GM18511 (cell line): ENCODE measurements at regions not wholly inside any gene's neighbourhood (a gene's known extent, or its start where the extent isn't known, plus 50 kb on each side); places are given as distances from the start of the nearest gene placed in this dataset.
"Not testable (repeated sequence)": the region's sequence is repeated elsewhere in the genome, so short reads cannot be mapped to it uniquely, and the experiment has no call there.

Source experiments
- ATAC-seq: cut with Tn5 transposase; IDR thresholded peaks from one replicate; pipeline ENCODE4 v1.9.1; 2021; ENCODE audit warnings: mild to moderate bottlenecking, moderate library complexity; ENCODE audit not compliant: unreplicated experiment

DNA sequence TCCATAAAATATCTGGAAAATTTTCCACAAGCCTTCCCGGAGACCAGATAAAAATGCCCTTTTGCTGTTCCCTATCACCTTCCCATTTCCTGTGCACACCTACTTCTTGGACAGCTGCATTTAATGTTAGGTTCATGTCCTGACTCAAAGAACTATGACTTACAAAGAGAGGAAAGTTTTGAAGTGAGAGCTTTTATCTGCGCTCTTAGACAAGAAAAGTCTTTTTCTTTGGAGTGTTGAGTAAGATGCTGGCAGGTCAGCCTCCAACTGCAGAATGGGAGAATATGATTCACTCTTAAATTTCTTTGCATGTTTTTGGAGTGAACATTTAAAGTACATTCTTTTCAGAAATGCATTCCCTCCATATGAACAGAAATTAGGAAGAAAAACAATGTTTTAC, 147.3 kb upstream of the DPH6 start:
- ATAC-seq = no peak

DNA sequence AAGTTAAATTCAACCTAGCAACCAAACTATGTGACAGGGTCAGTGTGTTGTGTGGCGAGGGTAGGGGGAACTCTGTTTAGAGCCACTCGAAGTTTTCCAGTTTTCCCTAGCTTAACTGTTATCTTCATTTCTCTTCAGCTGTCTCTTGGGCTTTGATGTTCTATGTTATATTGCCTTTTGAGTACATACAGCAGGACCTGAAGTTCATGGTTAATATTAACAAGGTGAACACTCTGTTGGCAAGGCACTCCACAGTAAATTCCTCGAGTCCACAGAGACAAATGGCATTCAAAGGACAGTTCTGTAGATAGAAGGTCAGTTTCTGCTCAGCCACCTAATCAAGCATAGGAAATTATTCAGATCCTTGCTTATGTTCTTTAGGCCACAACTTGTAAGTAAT, 147.9 kb upstream of the DPH6 start:
- no peak for ATAC-seq

DNA sequence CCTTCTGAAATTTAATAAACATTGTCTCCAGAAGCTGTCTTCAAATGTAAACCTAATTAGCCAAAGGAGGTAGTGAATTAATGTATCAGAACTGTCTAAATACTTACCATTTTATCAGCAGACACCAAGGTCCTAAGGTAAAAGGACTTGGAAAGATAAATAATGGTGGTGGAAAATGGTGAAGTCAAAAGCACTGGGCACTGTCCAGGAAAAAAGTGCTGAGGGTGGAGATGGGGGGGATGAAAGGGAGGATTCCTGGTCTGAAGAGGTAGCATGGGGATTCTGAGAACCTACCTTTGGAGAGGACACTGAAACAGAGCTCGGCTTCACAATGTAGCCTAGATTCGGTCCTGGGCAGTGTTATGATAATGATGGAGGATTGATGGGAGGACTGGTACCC, 149.0 kb upstream of the DPH6 start:
- no peak for ATAC-seq

DNA sequence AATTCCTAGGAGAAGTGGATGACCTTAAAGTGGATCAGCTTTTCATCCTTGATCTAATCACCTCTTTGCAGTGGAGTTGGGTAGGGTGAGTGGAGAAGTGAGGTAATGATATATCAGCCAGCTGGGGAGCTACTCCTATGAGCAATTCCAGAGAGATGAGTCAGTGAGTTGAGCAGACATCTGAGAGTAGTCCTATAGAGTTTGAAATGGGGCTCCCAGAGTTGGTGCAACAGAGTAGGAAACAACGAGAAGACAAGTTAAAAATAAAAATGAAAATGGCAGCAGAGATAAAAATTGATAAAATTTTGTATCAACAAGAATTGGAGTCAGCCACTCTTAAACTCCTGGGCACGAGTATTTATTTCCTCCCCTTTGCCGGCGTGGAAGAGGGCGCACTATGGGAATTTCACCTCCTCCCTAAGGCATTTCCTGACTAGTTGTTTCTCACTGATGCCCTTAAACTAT, 150.8 kb upstream of the DPH6 start:
- no peak for ATAC-seq

DNA sequence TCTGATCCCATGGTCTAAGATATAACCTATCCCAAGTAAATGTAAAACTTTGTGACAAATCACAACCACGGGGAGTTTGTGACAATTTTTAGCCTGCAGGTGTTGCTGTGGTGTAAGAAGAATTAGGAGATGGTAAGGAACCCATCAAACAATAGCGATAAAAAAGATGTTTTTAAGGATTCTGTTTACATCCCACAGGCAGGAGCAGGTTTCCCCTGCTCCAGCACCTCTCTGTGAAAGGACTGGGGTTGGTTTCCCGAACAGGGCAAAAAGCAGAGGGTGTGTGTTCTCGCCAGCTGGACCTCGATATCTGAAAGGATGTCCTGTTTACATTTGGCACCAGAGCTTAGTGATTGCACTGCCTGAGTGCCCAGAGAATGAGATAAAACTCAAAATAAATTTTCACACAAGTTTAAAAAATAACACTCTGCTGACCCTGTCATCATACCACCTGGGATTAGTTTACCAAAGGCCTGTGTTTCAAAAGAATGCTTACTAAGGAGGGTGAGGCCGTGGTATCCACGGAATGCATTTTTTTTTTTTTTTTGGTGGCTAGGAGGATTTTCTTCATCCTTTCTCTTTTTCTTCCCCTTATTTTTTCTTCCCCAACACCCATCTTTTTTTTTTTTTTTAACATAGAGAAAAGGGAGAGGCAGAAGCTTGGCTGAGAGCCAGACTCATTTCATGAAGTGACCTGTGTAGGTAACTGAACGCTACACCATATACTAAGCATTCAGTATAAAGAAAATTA, 151.8 kb upstream of the DPH6 start:
- ATAC-seq = no peak

DNA sequence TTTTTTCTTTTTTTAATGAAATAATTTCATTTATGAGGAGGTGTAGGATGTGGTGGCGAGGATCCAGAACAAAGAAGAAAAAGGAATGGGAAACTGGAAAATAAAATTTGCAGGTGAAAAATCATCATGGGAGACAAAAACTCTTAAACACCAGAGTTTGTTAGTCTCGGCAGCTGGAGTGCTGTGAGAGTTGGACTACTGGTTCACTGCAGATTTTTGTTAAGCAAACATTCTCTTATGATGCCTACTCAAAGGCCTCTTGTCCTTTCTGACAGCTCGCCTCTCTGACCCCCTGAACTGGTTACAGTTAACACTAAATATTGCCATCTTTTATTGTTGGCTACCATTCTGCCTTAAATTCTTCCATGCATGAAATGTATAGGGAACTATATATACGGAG, 152.4 kb upstream of the DPH6 start:
- no peak for ATAC-seq

DNA sequence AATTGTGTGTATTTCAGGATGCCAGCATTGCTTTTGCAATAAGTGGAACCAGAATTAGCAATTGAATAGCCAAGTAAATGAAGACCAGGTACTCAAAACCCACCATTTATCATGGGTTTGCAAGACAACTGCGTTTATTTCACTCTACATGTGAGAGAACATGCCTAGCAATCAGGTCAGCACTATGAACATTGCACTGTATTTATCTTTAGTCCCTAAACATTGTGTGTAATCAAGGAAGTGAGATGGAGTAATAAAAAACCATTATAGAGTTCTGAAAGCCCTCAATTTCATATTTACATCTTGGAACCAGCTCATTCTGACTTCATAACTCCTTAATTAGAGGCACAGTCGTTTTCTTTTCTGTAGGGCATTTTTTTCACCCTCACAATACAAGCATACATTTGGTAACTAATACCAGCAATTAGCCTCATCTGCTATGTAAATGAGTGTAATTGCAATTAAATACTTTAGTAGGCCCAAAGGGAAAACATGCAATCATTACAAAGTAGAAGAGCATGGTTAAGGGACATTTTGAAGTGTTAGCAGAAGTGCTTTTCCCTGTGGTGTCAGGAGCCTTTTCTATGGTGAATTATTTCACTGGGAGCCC, 153.1 kb upstream of the DPH6 start:
- ATAC-seq = no peak

DNA sequence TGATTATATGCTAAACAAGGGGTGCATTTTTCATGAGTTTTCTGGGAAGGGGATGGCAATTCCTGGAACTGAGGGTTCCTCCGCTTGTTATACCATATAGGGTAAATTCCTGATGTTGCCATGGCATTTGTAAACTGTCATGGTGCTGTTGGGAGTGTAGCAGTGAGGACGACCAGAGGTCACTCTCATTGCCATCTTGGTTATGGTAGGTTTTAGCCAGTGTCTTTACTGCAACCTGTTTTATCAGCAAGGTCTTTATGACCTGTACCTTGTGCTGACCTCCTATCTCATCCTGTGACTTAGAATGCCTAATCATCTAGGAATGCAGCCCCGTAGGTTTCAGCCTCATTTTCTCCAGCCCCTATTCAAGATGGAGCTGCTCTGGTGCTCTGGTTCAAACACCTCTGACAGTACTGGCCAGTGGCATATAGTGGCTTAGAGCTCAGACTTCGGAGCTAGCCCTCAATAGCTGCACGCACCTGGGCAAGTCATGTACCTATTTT, 154.2 kb upstream of the DPH6 start:
- not testable (repeated sequence) for ATAC-seq

DNA sequence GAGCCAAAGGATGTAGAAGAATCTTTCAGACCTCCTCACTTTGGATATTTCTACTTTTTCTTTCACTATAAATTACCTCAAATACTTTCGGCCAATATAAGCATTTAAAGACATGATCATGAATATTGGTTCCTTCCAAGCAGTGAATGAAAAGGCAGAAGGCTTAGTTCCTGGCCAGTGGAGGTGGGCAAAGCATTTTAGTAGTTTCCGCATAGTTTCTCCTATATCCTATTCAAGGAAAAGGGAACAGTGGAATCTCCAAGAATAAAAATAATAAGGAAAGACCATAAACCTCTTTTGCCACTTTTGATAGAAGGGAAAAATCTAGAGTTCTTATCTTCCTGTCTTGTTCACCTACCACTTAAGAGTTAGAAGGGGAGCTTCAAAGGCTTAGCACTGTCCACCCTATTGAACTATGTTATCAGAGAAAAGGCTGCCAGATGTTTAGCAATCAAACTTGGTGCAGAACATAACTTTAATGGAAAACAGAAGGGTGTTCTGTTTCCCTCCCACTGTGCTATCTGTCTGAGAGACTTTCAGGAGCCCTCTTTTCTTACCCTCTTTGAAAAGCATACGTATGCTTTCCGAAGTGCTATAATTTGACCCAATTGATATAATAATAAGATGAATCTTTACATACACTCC, 155.6 kb upstream of the DPH6 start:
- ATAC-seq = no peak

DNA sequence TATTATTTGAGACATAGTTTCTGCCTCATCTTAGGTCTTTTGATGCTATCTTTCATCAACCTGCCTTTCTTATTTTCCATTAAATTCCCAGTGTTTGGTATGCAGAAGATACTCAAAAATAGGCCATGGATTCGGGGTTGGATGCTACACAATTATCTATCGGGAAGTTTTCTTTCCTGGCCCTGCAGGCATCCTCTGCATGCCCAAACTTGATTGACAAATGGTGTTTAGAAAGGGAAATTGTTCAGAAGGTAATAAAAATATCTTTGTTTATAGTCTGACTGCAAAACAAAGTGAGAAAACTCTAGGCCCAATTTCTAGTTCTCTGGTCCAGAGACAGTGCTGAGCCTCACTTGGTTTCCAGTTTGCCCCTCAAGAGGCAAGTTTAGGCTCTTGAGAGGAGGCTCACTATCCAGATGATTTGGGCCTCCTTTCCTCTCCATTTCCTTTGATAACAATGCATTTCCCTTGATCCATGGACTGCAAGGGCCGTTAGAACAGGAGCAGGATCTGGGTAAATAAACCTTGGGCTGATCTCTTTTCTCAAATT, 157.1 kb upstream of the DPH6 start:
- no peak for ATAC-seq

DNA sequence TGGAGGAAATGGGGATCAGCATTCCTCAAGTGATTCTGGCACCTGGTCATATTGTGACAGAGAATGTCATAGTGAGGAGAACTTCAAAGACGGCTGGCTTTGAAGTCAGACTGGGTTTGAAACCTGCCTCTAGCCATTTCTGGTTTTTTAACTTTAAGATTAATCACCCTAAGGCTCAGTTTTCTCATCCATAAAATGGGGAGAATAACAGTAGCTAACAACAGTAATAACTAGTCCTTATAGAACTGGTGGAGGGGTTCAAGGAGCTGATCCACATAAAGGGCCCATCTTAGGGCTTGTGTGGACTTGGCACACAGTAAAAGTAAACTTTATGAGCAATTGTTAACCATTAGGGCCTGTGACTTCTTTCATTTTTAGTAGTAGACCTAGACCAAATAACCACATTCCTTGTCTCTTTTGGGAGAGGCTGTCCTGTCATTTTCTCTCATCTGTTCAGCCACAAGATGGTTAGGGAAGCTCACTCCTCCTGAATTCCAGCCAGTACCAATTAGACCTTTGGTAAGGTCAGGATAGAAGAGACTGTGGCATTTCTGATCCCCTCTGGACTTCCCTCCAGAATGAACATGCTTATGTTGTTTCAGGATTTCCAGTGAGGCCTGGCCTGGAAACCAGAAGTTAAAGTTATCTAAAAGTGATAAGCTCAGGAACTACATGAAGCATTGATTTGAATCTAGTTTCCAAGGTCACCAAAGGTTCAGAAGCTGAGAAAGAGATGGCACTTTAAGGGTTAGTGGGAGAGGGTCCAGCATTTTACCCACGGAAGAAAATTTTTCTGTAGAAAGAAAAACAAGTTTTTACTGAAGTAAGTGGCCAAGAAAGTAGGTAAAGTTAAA, 159.3 kb upstream of the DPH6 start:
- ATAC-seq = no peak

DNA sequence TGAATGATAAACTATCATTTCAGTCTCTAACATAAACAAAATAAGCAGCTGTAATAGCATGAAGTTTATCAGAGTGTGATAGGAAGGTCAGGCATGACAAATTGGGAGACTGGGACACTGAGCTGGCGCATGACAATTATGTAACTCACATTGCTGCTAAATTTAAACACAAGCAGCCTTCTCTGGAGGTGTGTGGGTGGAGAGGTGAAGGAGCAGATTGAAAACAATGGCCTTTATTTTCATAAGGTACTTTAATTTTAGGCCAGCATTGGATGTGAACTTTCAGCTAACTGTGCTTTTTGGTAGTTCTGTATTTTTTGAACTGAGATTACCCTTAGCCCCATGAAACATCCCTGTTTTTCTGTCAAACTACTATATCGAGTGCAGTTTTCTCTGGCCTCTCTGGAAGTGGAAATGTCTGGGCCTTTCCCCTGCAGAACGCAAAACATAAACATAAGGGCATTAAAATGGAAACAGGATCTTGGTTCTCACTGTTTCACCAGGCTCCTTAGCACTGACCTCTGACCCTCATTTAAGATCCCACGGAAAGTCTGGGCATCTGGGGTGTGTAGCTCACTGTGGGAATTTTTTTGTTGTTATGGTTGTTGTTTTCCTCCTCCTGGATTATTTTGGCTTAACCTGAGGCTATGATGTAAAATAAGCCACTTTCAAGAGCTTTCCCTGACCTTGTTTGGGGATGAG, 160.1 kb upstream of the DPH6 start:
- ATAC-seq = no peak

DNA sequence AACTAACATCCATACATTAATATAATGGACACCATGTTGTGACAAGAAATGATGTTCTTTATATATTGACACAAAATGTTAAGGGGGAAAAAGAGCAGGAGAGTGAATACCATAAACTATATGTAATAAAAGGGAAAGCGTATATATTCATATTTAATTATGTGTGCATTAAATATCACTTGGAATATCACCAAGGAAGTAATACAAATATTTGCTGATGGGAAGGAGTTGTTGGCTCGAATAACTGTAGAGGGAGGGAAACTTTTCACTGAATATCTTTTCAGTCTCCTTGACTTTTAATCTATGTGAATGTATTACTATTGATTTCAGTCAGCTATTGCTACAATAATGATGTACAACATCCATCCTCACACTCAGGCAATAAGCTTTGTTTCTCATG, 167.0 kb upstream of the DPH6 start:
- ATAC-seq = no peak

DNA sequence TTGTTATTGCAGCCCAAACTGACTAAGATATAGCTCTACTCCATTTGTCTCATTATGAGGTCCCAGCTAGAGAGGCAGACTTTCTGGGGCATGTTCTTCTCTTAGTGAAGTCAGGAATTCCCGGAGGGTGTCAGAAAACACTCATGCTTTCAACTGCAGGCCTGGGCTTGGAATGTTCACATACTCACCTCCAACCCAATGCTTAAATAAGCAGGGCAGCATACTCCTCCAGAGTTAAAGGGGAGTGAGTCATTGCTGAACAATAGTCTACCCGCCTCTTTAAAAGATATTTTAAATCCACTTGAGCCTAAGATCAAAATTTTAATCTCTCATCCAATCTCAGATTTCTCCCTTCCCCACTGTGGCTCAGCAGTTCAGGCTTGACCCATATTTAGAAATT, 167.8 kb upstream of the DPH6 start:
- ATAC-seq = no peak

DNA sequence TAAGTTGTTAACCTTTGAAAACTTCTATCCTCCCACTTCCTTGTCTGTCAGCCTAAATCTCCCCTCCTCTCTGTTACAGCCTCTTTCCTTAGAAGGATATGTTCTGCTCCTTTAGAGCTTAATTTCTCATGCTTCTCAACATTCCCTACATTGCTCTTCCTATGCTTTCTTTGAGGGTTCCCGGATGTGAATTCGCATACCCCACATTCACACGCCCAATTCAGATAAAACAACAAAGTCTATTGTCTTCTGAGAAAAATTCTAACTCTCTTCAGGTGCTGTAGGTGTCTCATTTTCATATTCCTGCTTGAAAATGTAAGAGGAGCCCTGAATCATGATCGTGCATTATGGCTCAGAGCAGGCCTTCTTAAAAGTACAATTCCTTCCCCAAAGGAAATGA, 171.8 kb upstream of the DPH6 start:
- ATAC-seq = no peak

DNA sequence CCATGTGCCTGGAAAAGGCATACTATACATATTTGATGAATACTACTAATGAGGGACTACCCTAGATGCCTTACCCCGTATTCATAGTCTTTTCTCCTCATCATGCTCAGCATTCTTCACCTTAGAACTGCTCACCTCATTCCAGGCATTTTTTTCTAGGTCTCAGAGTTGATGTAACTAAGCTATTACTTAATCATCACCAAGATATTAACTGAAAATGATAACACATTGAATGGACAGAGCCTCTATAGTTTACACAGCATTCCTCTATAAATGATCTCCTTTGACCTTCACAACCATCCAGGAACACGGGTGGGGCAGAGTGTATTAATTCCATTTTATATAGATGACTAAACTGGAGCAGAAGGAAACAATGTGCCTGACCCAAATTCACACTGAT, 174.1 kb upstream of the DPH6 start:
- ATAC-seq = no peak

DNA sequence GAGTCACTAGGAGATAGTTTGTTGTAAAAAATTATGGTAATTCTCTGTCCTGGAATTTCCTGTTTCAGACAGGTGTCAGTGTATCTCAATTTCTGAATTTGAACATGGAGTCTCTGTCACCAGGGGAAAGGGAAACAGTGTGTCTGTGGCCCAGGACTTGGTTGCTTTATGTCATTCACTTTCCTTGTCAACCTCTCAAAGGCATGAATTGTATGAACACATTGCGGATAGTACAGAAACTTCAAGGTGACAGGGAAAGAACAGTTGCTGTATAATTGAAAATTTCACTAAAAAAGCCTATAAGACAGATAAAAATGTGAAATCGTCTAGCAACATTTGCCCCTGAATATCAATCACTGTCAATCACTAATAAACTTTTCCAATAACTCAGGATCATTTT, 175.0 kb upstream of the DPH6 start:
- ATAC-seq = no peak

DNA sequence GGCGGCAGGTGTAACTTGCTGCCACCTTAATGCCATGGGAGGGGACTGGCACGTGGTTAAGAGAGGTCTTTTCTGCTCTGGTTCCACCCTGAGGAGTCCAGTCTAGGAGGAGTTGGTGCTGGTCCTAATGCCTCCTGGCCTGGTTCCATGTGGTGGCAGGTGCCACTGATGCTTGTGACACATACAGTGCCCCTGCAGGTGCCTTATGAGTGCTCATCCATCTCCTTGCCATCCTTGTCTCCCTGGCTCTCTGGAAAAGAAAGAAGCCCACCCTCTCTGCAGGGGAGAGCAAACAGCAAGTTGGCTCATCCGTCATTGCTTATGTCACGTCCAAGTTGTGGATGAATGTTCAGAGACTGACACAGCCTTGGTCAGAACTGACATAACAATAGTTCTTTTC, 175.8 kb upstream of the DPH6 start:
- no peak for ATAC-seq

DNA sequence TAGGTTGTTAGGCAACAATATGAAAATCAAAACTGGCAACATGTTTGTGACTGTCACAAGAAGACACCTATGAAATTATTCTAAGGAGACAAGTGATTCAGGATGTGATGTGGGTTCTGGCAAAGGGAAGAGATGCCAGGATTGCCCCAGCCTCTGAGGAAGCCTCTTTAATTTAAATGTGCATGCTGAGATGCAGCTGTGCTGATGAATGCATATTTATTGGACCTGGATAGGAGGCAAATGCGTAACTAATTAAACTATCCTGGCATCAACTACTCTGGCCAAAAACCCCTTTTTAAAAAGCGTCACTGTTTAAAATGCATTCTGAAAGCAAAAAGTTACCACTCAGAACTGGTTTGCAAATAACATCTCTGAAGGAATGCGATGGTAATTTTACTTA, 176.5 kb upstream of the DPH6 start:
- ATAC-seq = no peak

DNA sequence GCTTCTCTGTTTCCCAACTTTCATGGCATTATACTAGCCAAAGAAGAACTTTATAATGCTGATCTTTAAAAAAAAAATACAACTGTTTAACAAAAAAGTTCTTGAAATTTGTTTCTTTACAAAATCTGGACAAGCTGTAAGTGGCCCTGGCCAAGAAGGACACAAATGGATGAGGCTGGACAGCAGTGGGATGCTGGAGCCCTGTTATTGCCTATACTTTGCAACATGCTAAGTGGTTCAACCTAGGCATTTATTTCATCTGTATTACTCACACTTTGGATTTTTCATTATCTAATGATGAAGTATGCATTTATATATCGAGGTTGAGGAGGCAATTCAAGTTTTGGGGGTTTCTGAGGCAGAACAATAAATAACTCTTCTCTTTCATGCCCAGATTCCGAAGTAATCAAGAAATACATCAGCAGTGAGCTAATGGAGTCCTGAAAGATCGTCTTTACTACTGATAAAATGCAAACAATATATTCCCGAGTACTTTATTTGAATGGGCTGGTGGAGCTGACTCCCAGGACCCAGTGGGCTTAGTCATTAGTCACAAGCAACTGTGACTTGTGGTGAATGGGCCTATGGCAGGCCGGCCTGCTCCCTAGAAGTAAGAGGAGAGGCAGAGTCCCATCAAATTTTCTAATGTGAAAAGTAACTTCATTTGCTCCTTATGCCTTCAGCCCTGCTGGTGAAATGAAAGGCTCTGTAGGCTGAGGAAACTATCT, 177.3 kb upstream of the DPH6 start:
- ATAC-seq = no peak
